ENCODE measurements at regions not wholly inside any gene's neighbourhood (a gene's known extent, or its start where the extent isn't known, plus 50 kb on each side); places are given as distances from the start of the nearest gene placed in this dataset.

DNA sequence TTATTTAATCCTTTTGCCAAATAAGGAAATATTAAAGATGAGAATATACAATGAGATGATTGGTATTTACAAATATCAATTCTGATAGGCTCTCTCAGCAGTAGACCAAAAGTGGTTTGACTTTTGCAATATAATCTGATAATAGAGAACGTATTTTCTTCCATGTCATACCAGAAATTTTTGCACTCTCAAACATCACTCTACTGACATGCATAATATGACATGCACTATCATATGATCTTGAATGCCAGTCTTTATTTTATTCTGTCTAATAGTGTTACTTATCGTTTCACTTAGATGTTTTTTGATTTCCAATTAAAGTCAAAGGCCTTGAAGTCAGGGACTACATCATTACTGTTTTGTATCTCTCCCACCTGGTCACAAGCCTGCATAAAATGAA lies 259.2 kb downstream of the PCDH7 start:
- no peak overlapping the region for H3K4ac ChIP-seq (replicated peaks; ENCODE audit: insufficient read length, low read depth, low read length)
- no peak overlapping the region for H2BK20ac ChIP-seq (ENCODE audit: low read length)
- no peak overlapping the region for H4K91ac ChIP-seq (replicated peaks; ENCODE audit: insufficient read length, low read length)
- H2BK5ac ChIP-seq (ENCODE audit: low read depth, low read length): no peak overlapping the region
- H3K4me1 ChIP-seq (replicated peaks in 1 of 4; ENCODE audit: control insufficient read depth in 3 of 4, insufficient read depth in 4 of 4, low read length in 3 of 4): no peaks in the 10 kb centered on the region
- no peak overlapping the region for H3K18ac ChIP-seq (ENCODE audit: extremely low read depth, low read length)
- H3K79me2 ChIP-seq (ENCODE audit: control insufficient read depth in 1 of 2, insufficient read depth in 2 of 2, low read length in 2 of 2): no peaks in the 10 kb centered on the region
- no peak overlapping the region for H3K27ac ChIP-seq (ENCODE audit: low read depth, low read length)
- no peak overlapping the region for H2AFZ ChIP-seq (ENCODE audit: low read length)
- H3K23ac ChIP-seq (ENCODE audit: insufficient read length): no peak overlapping the region
- ChIA-PET CTCF (ENCODE audit: partially characterized antibody) (interaction anchor here (0.6 to 0.7 kb wide), 2 partner anchors 90 to 1017 kb away, joined by 3 read pairs; no protein-coding TSS in a partner anchor), POLR2A (ENCODE audit: partially characterized antibody) (no interaction called here)
- H3K23me2 ChIP-seq (ENCODE audit: low read depth, low read length): no peaks in the 10 kb centered on the region
- H3K4me2 ChIP-seq (ENCODE audit: insufficient read depth in 1 of 2, low read depth in 2 of 2, low read length in 2 of 2): no peak overlapping the region
- no peaks in the 10 kb centered on the region for H4K20me1 ChIP-seq (replicated peaks in 1 of 2; ENCODE audit: control insufficient read depth in 1 of 2, insufficient read depth in 2 of 2, low read length in 2 of 2)
- H4K8ac ChIP-seq (ENCODE audit: extremely low read depth, insufficient read depth, low read length): no peak overlapping the region
- H2BK120ac ChIP-seq (replicated peaks; ENCODE audit: low read depth, low read length): no peak overlapping the region
- H2BK15ac ChIP-seq (ENCODE audit: low read length): no peak overlapping the region
- no peak overlapping the region for H3K4me3 ChIP-seq (ENCODE audit: extremely low read depth in 1 of 4, insufficient read depth in 2 of 4, low read depth in 3 of 4, low read length in 4 of 4)
- no peak overlapping the region for H3K9ac ChIP-seq (replicated peaks in 1 of 4; ENCODE audit: extremely low read depth in 1 of 4, low read depth in 3 of 4, low read length in 3 of 4)
- no peaks in the 10 kb centered on the region for H3K9me3 ChIP-seq (ENCODE audit: insufficient read depth in 2 of 2, low read depth in 1 of 2, low read length in 1 of 2)
- H2AK5ac ChIP-seq (ENCODE audit: low read depth, low read length): no peak overlapping the region
- H4K5ac ChIP-seq (ENCODE audit: insufficient read length, low read depth, low read length): no peak overlapping the region
- no peak for FAIRE-seq
- H2BK12ac ChIP-seq (ENCODE audit: low read depth, low read length): no peak overlapping the region
- H3K27me3 ChIP-seq (replicated peaks in 1 of 4; ENCODE audit: control insufficient read depth in 3 of 4, extremely low read depth in 1 of 4, insufficient read depth in 3 of 4, low read length in 3 of 4): no peaks in the 10 kb centered on the region
- no peaks in the 10 kb centered on the region for H3K79me1 ChIP-seq (ENCODE audit: low read depth, low read length)
- H3K14ac ChIP-seq (ENCODE audit: insufficient read length): no peak overlapping the region
- no peak for DNase-seq (ENCODE audit: low read depth in 1 of 2, low spot score in 2 of 2)
- 93% methylated on average over 2 of the region's 2 CpGs; no CpG with 5 or more reads in 1 of the 2 experiments for WGBS, 2 experiments (ENCODE audit: extremely low coverage in 1 of 2, insufficient coverage in 1 of 2, insufficient read length in 1 of 2, insufficient replicate concordance in 2 of 2, low coverage in 1 of 2, low lambda C conversion rate in 2 of 2, missing lambda C conversion rate in 1 of 2)
- H3K56ac ChIP-seq (replicated peaks; ENCODE audit: insufficient read length, low read depth, low read length): no peak overlapping the region
- H3K36me3 ChIP-seq (ENCODE audit: control insufficient read depth in 2 of 4, insufficient read depth in 4 of 4, low read length in 3 of 4): no peaks in the 10 kb centered on the region
- TF ChIP-seq JUND (IDR thresholded peaks at IDR 0.05; ENCODE audit: low read length): no peak
- no peak for TF ChIP-seq TCF12 (IDR thresholded peaks at IDR 0.05; ENCODE audit: low read depth, low read length)
- no peak for TF ChIP-seq TBP (IDR thresholded peaks at IDR 0.05; ENCODE audit: low read depth, low read length)
- TF ChIP-seq FOSL1 (IDR thresholded peaks at IDR 0.05; ENCODE audit: insufficient read depth, low read depth, low read length): no peak
- no peak for TF ChIP-seq BRCA1 (IDR thresholded peaks at IDR 0.05; ENCODE audit: low read depth, low read length)
